Aorta (tissue), 5 donors: ENCODE measurements at regions not wholly inside any gene's neighbourhood (a gene's known extent, or its start where the extent isn't known, plus 50 kb on each side); places are given as distances from the start of the nearest gene placed in this dataset.

Source experiments
- ATAC-seq: fragments of 200-7000 bp; cut with Tn5 transposase; one replicate; pipeline ENCODE4 v1.9.1; 2022; ENCODE audit warnings: moderate library complexity; ENCODE audit not compliant: low FRiP score
- DNase-seq, 2 donors: peaks; one replicate each; pipeline ENCODE4 v3.0.0-alpha.2; 2020
- H3K27ac ChIP-seq, 2 donors: one replicate each; pipeline ENCODE4 v1.5.1; 2013; ENCODE audit warnings: low read length in 2 of 2, mild to moderate bottlenecking in 2 of 2, moderate library complexity in 2 of 2, control low read depth in 1 of 2, inconsistent platforms in 1 of 2, low read depth in 1 of 2
- H3K27me3 ChIP-seq, 2 donors: one replicate each; pipeline ENCODE4 v1.6.1; 2013; ENCODE audit warnings: control low read depth in 1 of 2, low read length in 1 of 2, mild to moderate bottlenecking in 1 of 2, moderate library complexity in 1 of 2; ENCODE audit not compliant: insufficient read depth in 2 of 2, control insufficient read depth in 1 of 2
- H3K36me3 ChIP-seq, 2 donors: one replicate each; pipeline ENCODE4 v1.6.1; 2013; ENCODE audit warnings: control low read depth in 1 of 2, low read length in 1 of 2, mild to moderate bottlenecking in 1 of 2; ENCODE audit not compliant: insufficient read depth in 2 of 2, control insufficient read depth in 1 of 2
- H3K4me1 ChIP-seq, 2 donors: one replicate each; pipeline ENCODE4 v1.6.1; 2013; ENCODE audit warnings: low read length in 2 of 2, control low read depth in 1 of 2, mild to moderate bottlenecking in 1 of 2, moderate library complexity in 1 of 2; ENCODE audit not compliant: insufficient read depth in 2 of 2, control insufficient read depth in 1 of 2
- H3K4me3 ChIP-seq, 2 donors: one replicate each; pipeline ENCODE4 v1.5.1; 2013; ENCODE audit warnings: low read length in 2 of 2, control low read depth in 1 of 2, mild to moderate bottlenecking in 1 of 2
- H3K9me3 ChIP-seq: one replicate; pipeline ENCODE4 v1.6.1; 2013; ENCODE audit warnings: mild to moderate bottlenecking, low read length; ENCODE audit not compliant: control insufficient read depth
- WGBS, 2 donors: extraction: QIAGEN DNeasy Blood & Tissue Kit; methylation state at CpG; one replicate each; pipeline ENCODE4 v1.1.7; 2013; 5-methylcytosine and 5-hydroxymethylcytosine counted together
- intact Hi-C, 2 donors: fragments of 100-400 bp; cut with DNase I; formaldehyde crosslinking; loops; one replicate each; pipeline versions ENCODE4 v1.14.2 to v1.15.0; 2022
- donor health status: healthy with polysubstance abuse.
- donor health status: Bipolar disorder and iron deficiency.
- donor health status: DM: no; HTN: no; CAD: no.
- donor health status: DM: no; HTN: no; CAD: no.
- donor health status: DM: yes; HTN: yes; CAD: no.

DNA sequence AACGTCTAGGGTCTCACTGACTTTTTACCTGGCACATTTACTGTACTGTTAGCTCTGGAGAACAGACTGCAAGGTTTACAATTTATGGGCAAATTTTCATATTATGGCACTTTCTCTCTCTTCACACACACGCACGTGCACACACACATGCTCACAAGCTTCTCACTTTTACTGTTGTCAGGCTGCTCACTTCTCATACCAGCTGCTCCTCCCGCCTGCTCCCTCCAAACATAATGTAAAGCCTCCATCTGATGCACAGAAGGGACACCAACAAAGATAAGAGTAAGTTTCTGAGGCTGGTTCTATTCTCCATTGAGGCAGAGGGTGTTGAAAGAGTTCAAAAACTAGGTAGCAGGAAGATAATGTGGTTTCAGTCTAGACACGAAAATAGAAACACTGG is 128.9 kb upstream of the DCLK2 start:
- H3K9me3 ChIP-seq: no peaks in the 10 kb centered on the region
- intact Hi-C loops: no loop called here
- H3K4me1 ChIP-seq: no peaks in the 10 kb centered on the region
- H3K36me3 ChIP-seq: no peaks in the 10 kb centered on the region
- no peak overlapping the region for H3K4me3 ChIP-seq
- no peak overlapping the region for H3K27ac ChIP-seq
- DNase-seq (no peak), ATAC-seq (no peak)
- H3K27me3 ChIP-seq: no peaks in the 10 kb centered on the region
- WGBS, 2 donors: 61% methylated on average over 5 of the region's 5 CpGs

DNA sequence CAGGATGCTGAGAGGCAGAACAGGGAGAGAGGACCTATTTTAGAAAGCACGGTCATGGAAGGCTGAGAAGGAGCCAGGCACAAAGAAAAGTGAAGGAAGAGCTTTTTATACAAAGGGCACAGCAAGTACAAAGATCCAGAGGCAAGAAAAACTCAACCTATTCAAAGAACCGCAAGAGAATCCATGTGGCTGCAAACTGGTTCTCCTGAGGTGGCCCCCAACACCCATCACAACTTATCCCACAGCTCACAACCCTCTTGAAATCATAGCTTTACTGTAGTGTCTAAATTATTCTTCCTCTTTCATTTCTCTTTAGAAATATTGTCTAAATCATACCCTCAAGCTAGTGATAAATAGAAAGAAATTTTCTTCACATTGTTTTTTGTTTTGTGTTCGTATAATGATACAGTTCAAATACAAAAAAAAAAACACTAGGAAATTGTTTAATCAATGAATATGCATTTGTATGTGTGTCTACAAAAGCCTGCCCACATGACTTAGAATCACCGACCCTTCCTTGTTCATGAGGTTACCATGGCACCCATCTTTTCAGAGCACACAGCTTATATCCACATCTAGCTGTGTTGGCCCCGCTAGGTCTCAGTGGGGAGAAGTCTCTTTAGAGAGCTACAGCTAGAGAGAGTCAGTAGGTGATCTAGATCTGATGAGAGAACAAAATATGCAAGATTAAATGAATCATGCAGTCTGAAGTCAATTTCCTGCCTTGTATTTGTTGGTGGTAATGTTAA is 126.9 kb upstream of the DCLK2 start:
- no peaks in the 10 kb centered on the region for H3K27me3 ChIP-seq
- WGBS, 2 donors: 83 to 88% methylated on average over 5 of the region's 5 CpGs
- no peak overlapping the region for H3K27ac ChIP-seq
- intact Hi-C loops: no loop called here
- H3K9me3 ChIP-seq: no peaks in the 10 kb centered on the region
- DNase-seq (no peak), ATAC-seq (no peak)
- no peak overlapping the region for H3K4me3 ChIP-seq
- no peaks in the 10 kb centered on the region for H3K4me1 ChIP-seq
- H3K36me3 ChIP-seq: no peaks in the 10 kb centered on the region

DNA sequence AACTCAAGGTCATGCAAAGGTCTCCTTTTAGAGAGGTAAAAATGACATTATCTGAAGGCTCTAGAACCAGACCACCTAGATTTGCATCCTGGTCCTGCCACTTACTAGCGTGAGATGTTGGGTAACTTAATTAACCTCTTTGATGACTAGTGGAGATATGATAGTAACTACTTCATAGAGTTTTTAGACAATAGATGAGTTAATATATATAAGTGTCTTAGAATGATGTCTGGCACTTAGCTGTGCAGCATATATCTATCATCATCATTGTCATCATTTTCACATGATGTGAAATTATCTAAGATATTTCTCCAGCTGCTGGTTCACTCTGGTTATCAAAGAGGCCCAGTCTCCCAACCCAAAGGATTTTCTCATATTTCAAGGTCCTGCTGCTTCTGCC is 126.1 kb upstream of the DCLK2 start:
- 91 to 97% methylated on average over 1 of the region's 1 CpG for WGBS, 2 donors
- no peak for ATAC-seq
- H3K27me3 ChIP-seq: no peaks in the 10 kb centered on the region
- no peaks in the 10 kb centered on the region for H3K9me3 ChIP-seq
- intact Hi-C loops: no loop called here
- DNase-seq: no peak
- no peak overlapping the region for H3K27ac ChIP-seq
- no peaks in the 10 kb centered on the region for H3K4me1 ChIP-seq
- no peaks in the 10 kb centered on the region for H3K36me3 ChIP-seq
- no peak overlapping the region for H3K4me3 ChIP-seq

DNA sequence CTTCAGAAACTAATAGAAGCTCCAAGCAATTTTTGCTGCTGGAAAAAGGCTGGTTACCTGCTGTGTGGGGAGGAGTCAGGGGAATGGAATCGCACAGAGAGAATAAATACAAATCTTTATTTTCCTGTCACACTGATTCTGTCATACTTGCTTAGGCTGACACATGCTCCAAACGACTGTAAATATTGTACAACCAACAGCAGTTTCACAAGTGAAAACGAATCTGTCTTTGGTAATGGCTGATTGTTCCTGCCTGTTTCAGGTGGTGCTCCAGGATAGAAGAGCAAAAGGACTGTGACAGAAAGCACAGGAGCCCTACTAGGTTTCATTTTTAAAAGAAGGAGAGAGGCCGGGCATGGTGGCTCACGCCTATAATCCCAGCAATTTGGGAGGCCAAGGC is 125.5 kb upstream of the DCLK2 start:
- WGBS, 2 donors: 86 to 88% methylated on average over 5 of the region's 5 CpGs
- Histone ChIP-seq H3K27me3 (no peaks in the 10 kb centered on the region), H3K9me3 (no peaks in the 10 kb centered on the region), H3K4me3 (no peak overlapping the region), H3K27ac (no peak overlapping the region), H3K36me3 (no peaks in the 10 kb centered on the region), H3K4me1 (no peaks in the 10 kb centered on the region)
- intact Hi-C loops: no loop called here
- no peak for ATAC-seq
- DNase-seq: no peak

DNA sequence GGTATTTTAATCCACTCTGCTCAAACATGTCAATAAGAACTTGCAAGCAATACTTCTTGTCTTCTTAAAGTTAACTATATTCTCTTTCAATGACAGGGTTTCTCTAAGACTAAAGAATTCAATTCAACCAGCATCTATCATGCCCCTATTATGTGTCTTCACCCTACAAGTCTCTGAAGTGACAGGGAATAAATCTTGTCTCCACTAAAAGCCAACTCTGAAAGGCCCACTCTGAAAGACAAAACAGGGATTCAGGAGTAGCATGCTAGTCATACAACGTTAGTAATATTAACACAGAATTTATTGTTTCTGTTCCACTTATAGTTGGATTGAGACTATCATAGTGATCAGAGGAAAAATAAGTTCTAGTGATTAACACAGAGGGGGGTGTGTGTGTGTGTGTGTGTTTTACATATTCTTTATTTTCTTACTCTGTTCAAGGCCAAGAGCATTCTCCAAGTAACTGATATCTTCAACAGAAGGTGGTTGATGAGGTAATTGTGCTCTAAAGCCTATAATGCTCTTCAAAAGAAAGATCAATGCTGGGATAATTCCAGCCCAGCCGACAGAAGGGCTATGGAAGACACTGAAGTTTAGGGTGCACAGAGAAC is 122.4 kb upstream of the DCLK2 start:
- intact Hi-C loops: no loop called here
- no peak overlapping the region for H3K4me3 ChIP-seq
- DNase-seq: no peak
- ATAC-seq: no peak
- no peaks in the 10 kb centered on the region for H3K27me3 ChIP-seq
- no peaks in the 10 kb centered on the region for H3K36me3 ChIP-seq
- H3K9me3 ChIP-seq: no peaks in the 10 kb centered on the region
- 64 to 66% methylated on average over 2 of the region's 2 CpGs for WGBS, 2 donors
- no peaks in the 10 kb centered on the region for H3K4me1 ChIP-seq
- no peak overlapping the region for H3K27ac ChIP-seq

DNA sequence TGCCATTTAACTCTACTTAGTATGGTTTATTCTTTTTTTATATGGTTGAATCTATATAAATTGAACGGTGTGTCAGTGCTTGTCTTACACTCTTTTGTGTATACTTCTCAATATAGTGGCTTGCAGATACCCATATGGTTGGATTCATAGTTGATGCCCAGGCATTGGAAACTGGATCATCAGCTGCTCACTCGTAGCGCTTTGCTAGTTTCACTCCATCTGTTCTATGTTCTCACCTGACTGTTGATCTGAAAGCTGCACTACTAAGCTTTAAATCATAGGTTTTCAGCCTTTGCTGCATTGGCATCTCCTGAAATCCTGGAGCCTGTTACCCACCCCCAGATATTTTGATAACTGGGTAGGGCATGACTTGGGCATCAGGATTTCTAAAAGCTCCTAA is 121.6 kb upstream of the DCLK2 start:
- Histone ChIP-seq H3K4me3 (no peak overlapping the region), H3K27ac (no peak overlapping the region), H3K27me3 (no peaks in the 10 kb centered on the region), H3K4me1 (no peaks in the 10 kb centered on the region), H3K36me3 (no peaks in the 10 kb centered on the region), H3K9me3 (no peaks in the 10 kb centered on the region)
- WGBS, 2 donors: 93 to 96% methylated on average over 3 of the region's 3 CpGs
- ATAC-seq (no peak), DNase-seq (no peak)
- intact Hi-C loops: no loop called here

DNA sequence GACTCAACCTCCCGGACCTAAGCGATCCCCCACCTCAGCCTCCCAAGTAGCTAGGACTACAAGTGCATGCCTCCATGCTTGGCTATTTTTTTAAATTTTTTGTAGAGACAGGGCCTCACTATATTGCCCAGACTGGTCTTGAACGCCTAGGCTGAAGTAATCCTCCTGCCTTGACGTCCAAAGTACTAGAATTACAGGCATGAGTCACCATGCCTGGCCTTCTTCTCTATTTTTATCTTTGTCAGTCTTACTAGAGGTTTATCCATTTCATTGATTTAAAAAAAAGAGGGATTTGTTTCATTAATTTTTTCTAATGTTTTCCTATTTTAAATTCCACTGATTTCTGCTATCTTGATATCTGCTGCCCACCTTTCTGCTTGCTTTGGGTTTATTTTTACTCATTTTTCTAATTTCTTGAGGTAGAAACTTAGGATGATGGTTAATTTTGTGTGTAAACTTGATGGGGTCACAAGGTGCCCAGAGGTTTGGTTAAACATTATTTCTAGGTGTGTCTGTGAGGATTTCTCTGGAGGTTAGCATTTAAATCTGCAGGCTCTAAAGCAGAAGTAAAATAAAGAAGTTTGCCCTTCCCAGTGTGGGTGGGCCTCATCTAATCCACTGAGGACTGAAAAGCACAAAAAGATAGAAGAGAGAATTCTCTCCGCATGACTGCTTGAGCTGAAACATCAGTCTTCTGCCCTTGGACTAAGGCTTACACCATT is 116.2 kb upstream of the DCLK2 start:
- 73 to 75% methylated on average over 5 of the region's 5 CpGs for WGBS, 2 donors
- Histone ChIP-seq H3K4me3 (no peak overlapping the region), H3K27me3 (no peaks in the 10 kb centered on the region), H3K9me3 (no peaks in the 10 kb centered on the region), H3K4me1 (no peaks in the 10 kb centered on the region), H3K27ac (no peak overlapping the region), H3K36me3 (no peaks in the 10 kb centered on the region)
- intact Hi-C loops: no loop called here
- ATAC-seq (no peak), DNase-seq (no peak)

DNA sequence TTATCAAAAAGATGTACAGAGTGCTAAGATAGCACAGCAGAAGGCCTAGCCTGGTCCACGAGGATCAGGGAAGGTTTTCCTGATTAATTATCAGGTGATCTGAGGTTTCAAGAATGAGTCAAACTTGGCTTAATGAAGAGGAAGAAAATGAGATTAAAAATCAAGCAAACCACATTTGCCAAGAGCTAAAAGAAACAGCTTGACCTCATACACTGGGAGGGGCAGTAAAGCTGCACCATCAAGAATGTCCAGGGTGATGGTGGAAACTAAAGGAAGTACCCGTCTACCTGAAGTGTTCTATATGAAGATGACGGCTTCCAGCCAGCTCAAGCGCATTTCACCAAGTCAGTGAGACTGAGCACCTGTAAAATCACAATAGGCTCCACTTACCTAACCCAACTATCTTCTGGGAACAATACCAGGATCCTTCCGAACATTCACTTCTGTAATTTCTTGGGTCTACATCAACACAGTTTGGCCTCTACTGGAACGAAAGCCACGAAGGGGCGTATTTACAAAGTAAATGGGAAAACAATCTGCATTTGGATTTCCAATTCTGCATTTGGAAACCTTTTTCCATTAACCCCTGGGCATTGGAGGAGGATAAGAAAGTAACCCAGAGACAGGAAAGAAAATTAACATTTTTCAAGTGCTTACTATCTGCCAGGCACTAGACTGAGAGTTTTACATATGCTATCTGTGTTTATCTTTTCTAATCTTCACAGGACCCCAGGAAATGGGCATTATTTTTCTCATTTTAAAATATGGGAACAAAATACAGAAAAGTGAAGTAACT is 114.0 kb upstream of the DCLK2 start:
- Histone ChIP-seq H3K27ac (no peak overlapping the region), H3K27me3 (no peaks in the 10 kb centered on the region), H3K36me3 (no peaks in the 10 kb centered on the region), H3K9me3 (peaks cover 1% of the 10 kb centered on the region), H3K4me3 (no peak overlapping the region), H3K4me1 (no peaks in the 10 kb centered on the region)
- intact Hi-C loops: no loop called here
- ATAC-seq (no peak), DNase-seq (no peak)
- 88 to 91% methylated on average over 8 of the region's 8 CpGs for WGBS, 2 donors
